ENCODE measurements at regions not wholly inside any gene's neighbourhood (a gene's known extent, or its start where the extent isn't known, plus 50 kb on each side); places are given as distances from the start of the nearest gene placed in this dataset.

DNA sequence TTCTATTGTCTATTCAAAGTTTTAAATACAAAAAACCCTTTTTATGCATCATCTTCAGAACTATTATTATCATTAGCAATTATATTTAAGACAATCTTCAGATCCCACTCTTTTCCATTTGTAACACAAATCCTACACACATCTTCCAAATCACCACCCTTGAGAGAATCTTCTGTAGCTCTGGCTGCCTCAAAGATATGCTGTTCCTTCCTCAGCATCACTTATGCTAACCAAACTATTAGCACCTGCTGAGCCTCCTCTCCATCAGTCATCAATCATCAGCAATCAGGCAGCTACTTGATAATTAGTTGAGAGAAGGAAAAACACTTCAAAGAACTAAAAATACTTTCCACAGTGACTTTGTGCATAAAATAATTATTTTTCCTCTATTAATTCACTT, 1082.2 kb downstream of the C4orf33 start:
- no peak for TF ChIP-seq RAD21 (conservative IDR thresholded peaks at IDR 0.05)
- TF ChIP-seq EP300 (conservative IDR thresholded peaks at IDR 0.05; ENCODE audit: poor library complexity, severe bottlenecking): no peak
- no peak for TF ChIP-seq EZH2 (IDR thresholded peaks at IDR 0.05; ENCODE audit: borderline replicate concordance, insufficient read depth, low read length, poor library complexity, severe bottlenecking)
- TF ChIP-seq, protein P1, sequence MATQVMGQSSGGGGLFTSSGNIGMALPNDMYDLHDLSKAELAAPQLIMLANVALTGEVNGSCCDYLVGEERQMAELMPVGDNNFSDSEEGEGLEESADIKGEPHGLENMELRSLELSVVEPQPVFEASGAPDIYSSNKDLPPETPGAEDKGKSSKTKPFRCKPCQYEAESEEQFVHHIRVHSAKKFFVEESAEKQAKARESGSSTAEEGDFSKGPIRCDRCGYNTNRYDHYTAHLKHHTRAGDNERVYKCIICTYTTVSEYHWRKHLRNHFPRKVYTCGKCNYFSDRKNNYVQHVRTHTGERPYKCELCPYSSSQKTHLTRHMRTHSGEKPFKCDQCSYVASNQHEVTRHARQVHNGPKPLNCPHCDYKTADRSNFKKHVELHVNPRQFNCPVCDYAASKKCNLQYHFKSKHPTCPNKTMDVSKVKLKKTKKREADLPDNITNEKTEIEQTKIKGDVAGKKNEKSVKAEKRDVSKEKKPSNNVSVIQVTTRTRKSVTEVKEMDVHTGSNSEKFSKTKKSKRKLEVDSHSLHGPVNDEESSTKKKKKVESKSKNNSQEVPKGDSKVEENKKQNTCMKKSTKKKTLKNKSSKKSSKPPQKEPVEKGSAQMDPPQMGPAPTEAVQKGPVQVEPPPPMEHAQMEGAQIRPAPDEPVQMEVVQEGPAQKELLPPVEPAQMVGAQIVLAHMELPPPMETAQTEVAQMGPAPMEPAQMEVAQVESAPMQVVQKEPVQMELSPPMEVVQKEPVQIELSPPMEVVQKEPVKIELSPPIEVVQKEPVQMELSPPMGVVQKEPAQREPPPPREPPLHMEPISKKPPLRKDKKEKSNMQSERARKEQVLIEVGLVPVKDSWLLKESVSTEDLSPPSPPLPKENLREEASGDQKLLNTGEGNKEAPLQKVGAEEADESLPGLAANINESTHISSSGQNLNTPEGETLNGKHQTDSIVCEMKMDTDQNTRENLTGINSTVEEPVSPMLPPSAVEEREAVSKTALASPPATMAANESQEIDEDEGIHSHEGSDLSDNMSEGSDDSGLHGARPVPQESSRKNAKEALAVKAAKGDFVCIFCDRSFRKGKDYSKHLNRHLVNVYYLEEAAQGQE (IDR thresholded peaks at IDR 0.05; ENCODE audit: borderline replicate concordance): no peak
- TF ChIP-seq, protein P2, sequence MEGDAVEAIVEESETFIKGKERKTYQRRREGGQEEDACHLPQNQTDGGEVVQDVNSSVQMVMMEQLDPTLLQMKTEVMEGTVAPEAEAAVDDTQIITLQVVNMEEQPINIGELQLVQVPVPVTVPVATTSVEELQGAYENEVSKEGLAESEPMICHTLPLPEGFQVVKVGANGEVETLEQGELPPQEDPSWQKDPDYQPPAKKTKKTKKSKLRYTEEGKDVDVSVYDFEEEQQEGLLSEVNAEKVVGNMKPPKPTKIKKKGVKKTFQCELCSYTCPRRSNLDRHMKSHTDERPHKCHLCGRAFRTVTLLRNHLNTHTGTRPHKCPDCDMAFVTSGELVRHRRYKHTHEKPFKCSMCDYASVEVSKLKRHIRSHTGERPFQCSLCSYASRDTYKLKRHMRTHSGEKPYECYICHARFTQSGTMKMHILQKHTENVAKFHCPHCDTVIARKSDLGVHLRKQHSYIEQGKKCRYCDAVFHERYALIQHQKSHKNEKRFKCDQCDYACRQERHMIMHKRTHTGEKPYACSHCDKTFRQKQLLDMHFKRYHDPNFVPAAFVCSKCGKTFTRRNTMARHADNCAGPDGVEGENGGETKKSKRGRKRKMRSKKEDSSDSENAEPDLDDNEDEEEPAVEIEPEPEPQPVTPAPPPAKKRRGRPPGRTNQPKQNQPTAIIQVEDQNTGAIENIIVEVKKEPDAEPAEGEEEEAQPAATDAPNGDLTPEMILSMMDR (IDR thresholded peaks at IDR 0.05; ENCODE audit: poor library complexity, severe bottlenecking): no peak
- no peak for TF ChIP-seq MXI1 (conservative IDR thresholded peaks at IDR 0.05; ENCODE audit: poor library complexity, severe bottlenecking)
- TF ChIP-seq TAF1 (IDR thresholded peaks at IDR 0.05; ENCODE audit: low read depth): no peak
- TF ChIP-seq SMC3 (conservative IDR thresholded peaks at IDR 0.05; ENCODE audit: poor library complexity): no peak
- TF ChIP-seq POLR2AphosphoS5 (IDR thresholded peaks at IDR 0.05): no peak
- no peaks in the 10 kb centered on the region for H3K27me3 ChIP-seq (ENCODE audit: insufficient read depth, low read depth, low read length)
- H3K27ac ChIP-seq (ENCODE audit: low read length): no peak overlapping the region
- H3K9ac ChIP-seq (ENCODE audit: low read length): no peak overlapping the region
- no peaks in the 10 kb centered on the region for H3K9me2 ChIP-seq (ENCODE audit: insufficient read depth, low read length)
- H3K79me2 ChIP-seq (replicated peaks; ENCODE audit: insufficient read depth, low read length): no peaks in the 10 kb centered on the region
- no peaks in the 10 kb centered on the region for H3F3A ChIP-seq (ENCODE audit: insufficient read depth, low read length, poor library complexity, severe bottlenecking)
- no peaks in the 10 kb centered on the region for H3K36me3 ChIP-seq (ENCODE audit: insufficient read depth, low read length)
- H3K9me3 ChIP-seq (ENCODE audit: low read length): no peaks in the 10 kb centered on the region
- no peak overlapping the region for H2AFZ ChIP-seq (ENCODE audit: low read depth, low read length)
- H4K20me1 ChIP-seq (ENCODE audit: insufficient read depth): no peaks in the 10 kb centered on the region
- H3K4me2 ChIP-seq (ENCODE audit: low read length): no peak overlapping the region
- no peak overlapping the region for H3K4me3 ChIP-seq (ENCODE audit: low read length)

DNA sequence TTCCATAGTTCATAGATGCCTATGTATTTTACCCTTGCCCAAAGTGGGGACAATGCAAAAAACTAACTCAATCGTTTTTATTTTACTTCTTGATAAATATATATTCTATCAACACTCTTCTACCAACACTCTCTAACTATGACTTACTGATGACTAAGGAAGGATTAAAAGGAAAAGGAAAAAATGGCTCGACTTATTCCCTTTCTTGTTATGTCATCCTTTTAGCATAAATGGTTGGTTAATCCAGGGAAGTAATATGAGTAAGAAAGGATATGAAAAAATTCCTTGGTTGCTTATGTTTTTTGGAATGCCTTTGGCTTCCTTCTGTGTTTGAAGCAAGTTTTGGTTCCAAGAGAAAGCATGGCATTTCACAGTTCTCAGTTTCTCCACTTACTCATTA, 1087.1 kb downstream of the C4orf33 start:
- TF ChIP-seq SMC3 (conservative IDR thresholded peaks at IDR 0.05; ENCODE audit: poor library complexity) (no peak), TAF1 (IDR thresholded peaks at IDR 0.05; ENCODE audit: low read depth) (no peak), EP300 (conservative IDR thresholded peaks at IDR 0.05; ENCODE audit: poor library complexity, severe bottlenecking) (no peak), RAD21 (conservative IDR thresholded peaks at IDR 0.05) (no peak), EZH2 (IDR thresholded peaks at IDR 0.05; ENCODE audit: borderline replicate concordance, insufficient read depth, low read length, poor library complexity, severe bottlenecking) (no peak), POLR2AphosphoS5 (IDR thresholded peaks at IDR 0.05) (no peak), MXI1 (conservative IDR thresholded peaks at IDR 0.05; ENCODE audit: poor library complexity, severe bottlenecking) (no peak)
- TF ChIP-seq, protein P2 (IDR thresholded peaks at IDR 0.05; ENCODE audit: poor library complexity, severe bottlenecking): no peak
- TF ChIP-seq, protein P1 (IDR thresholded peaks at IDR 0.05; ENCODE audit: borderline replicate concordance): no peak
- Histone ChIP-seq H3K79me2 (replicated peaks; ENCODE audit: insufficient read depth, low read length) (no peaks in the 10 kb centered on the region), H2AFZ (ENCODE audit: low read depth, low read length) (no peak overlapping the region)

More for the DNA sequence above, 1087.1 kb downstream of the C4orf33 start:
- H3K36me3 ChIP-seq (ENCODE audit: insufficient read depth, low read length): no peaks in the 10 kb centered on the region
- no peak overlapping the region for H3K4me3 ChIP-seq (ENCODE audit: low read length)
- no peak overlapping the region for H3K4me2 ChIP-seq (ENCODE audit: low read length)
- H3K27ac ChIP-seq (ENCODE audit: low read length): no peak overlapping the region
- no peaks in the 10 kb centered on the region for H3K9me3 ChIP-seq (ENCODE audit: low read length)
- H3K27me3 ChIP-seq (ENCODE audit: insufficient read depth, low read depth, low read length): no peaks in the 10 kb centered on the region
- H3F3A ChIP-seq (ENCODE audit: insufficient read depth, low read length, poor library complexity, severe bottlenecking): no peaks in the 10 kb centered on the region
- no peaks in the 10 kb centered on the region for H3K9me2 ChIP-seq (ENCODE audit: insufficient read depth, low read length)
- no peaks in the 10 kb centered on the region for H4K20me1 ChIP-seq (ENCODE audit: insufficient read depth)
- no peak overlapping the region for H3K9ac ChIP-seq (ENCODE audit: low read length)

Measured in neural cell (in vitro differentiated cells).